ENCODE measurements at regions not wholly inside any gene's neighbourhood (a gene's known extent, or its start where the extent isn't known, plus 50 kb on each side); places are given as distances from the start of the nearest gene placed in this dataset.

GRCh38 chr1:101732261-101732660 lies 264.5 kb downstream of the OLFM3 start:
- no peak for TF ChIP-seq NBN (conservative IDR thresholded peaks at IDR 0.05)
- no peak for TF ChIP-seq ZNF343 (CRISPR knock-in tag; IDR thresholded peaks at IDR 0.05)
- TF ChIP-seq CTCF (CRISPR knock-in tag; IDR thresholded peaks at IDR 0.05), result no peak
- TF ChIP-seq PRDM15 (CRISPR knock-in tag; IDR thresholded peaks at IDR 0.05), result no peak
- TF ChIP-seq ZSCAN9 (CRISPR knock-in tag; IDR thresholded peaks at IDR 0.05; ENCODE audit: borderline replicate concordance), result no peak
- no peak for TF ChIP-seq MAX (IDR thresholded peaks at IDR 0.05)
- TF ChIP-seq CHD2 (IDR thresholded peaks at IDR 0.05; ENCODE audit: low read depth, low read length), result no peak

All from HepG2 (cell line).